Prostate gland (tissue), 2 donors: ENCODE measurements at regions not wholly inside any gene's neighbourhood (a gene's known extent, or its start where the extent isn't known, plus 50 kb on each side); places are given as distances from the start of the nearest gene placed in this dataset.

ENCODE experiments used
- DNase-seq: peaks from one replicate; pipeline ENCODE4 v3.0.0-alpha.2; 2019; ENCODE audit warnings: low spot score
- H3K27ac ChIP-seq, 2 donors: fragments of 200-600 bp; sonication (generic); 2 replicates each; pipeline ENCODE4 v1.5.1; 2017 to 2019
- H3K27me3 ChIP-seq: fragments of 200-600 bp; sonication (generic); replicated peaks from 2 replicates; pipeline ENCODE4 v1.5.1; 2019; ENCODE audit not compliant: insufficient read depth
- H3K36me3 ChIP-seq, 2 donors: fragments of 200-600 bp; sonication (generic); 1 replicate in 1 of 2; 2 replicates in 1 of 2; pipeline versions ENCODE4 v1.5.1 to v1.8.1; 2017 to 2019
- H3K4me1 ChIP-seq: fragments of 200-600 bp; sonication (generic); replicated peaks from 2 replicates; pipeline ENCODE4 v1.5.1; 2019
- H3K4me3 ChIP-seq, 2 donors: fragments of 200-600 bp; sonication (generic); 2 replicates each; pipeline ENCODE4 v1.5.1; 2017 to 2019
- H3K9me3 ChIP-seq: fragments of 200-600 bp; sonication (generic); 2 replicates; pipeline ENCODE4 v1.5.1; 2017
- CTCF ChIP-seq, 4 experiments: fragments of 200-600 bp in 2 of 4; fragments of 450-650 bp in 2 of 4; sonication (generic) in 2 of 4; IDR thresholded peaks; 1 replicate in 3 of 4; 2 replicates in 1 of 4; pipeline ENCODE4 v1.5.1; 2016 to 2019; ENCODE audit warnings: antibody characterized with exemption in 4 of 4, mild to moderate bottlenecking in 2 of 4, moderate library complexity in 2 of 4
- POLR2A ChIP-seq: fragments of 450-650 bp; IDR thresholded peaks from one replicate; pipeline ENCODE4 v1.6.1; 2016; ENCODE audit warnings: antibody characterized with exemption, mild to moderate bottlenecking
- POLR2AphosphoS5 ChIP-seq: sonication (generic); formaldehyde crosslinking; IDR thresholded peaks from one replicate; pipeline ENCODE4 v1.6.1; 2017; ENCODE audit warnings: antibody characterized with exemption
- WGBS: methylation state at CpG from one replicate; pipeline ENCODE4 v1.1.5; 2018; 5-methylcytosine and 5-hydroxymethylcytosine counted together
- intact Hi-C: fragments of 100-400 bp; cut with DNase I; formaldehyde crosslinking; loops from one replicate; pipeline ENCODE4 v1.14.2; 2022

- TF ChIP-seq POLR2A: no peak
- no peak for TF ChIP-seq CTCF (IDR thresholded peaks at IDR 0.05)
- TF ChIP-seq POLR2AphosphoS5: no peak
- no peaks in the 10 kb centered on the region for H3K4me1 ChIP-seq
- no peak for DNase-seq
- intact Hi-C loops: no loop called here
- H3K36me3 ChIP-seq: no peaks in the 10 kb centered on the region
- H3K9me3 ChIP-seq: no peaks in the 10 kb centered on the region
- no peak overlapping the region for H3K4me3 ChIP-seq
- 20% methylated on average over 3 of the region's 3 CpGs for WGBS
- H3K27me3 ChIP-seq: no peaks in the 10 kb centered on the region
- H3K27ac ChIP-seq: peak overlapping the region; percentile 17 to 32
Measured at GRCh38 chr4:124940387-124940786, 227.9 kb upstream of the ANKRD50 start.

GRCh38 chr4:124939908-124940307 is 227.4 kb upstream of the ANKRD50 start:
- intact Hi-C loops: no loop called here
- Histone ChIP-seq H3K4me1 (no peaks in the 10 kb centered on the region), H3K27me3 (no peaks in the 10 kb centered on the region), H3K9me3 (no peaks in the 10 kb centered on the region), H3K36me3 (no peaks in the 10 kb centered on the region), H3K27ac (peak overlapping the region; percentile 17 to 32), H3K4me3 (no peak overlapping the region)
- no peak for DNase-seq
- TF ChIP-seq POLR2AphosphoS5 (no peak), CTCF (IDR thresholded peaks at IDR 0.05) (no peak), POLR2A (no peak)
- 22% methylated on average over 1 of the region's 1 CpG for WGBS

GRCh38 chr4:124938836-124939235 is 226.3 kb upstream of the ANKRD50 start:
- intact Hi-C loops: no loop called here
- Histone ChIP-seq H3K4me1 (no peaks in the 10 kb centered on the region), H3K4me3 (no peak overlapping the region), H3K36me3 (no peaks in the 10 kb centered on the region), H3K27ac (no peak overlapping the region), H3K27me3 (no peaks in the 10 kb centered on the region), H3K9me3 (no peaks in the 10 kb centered on the region)
- 94% methylated on average over 1 of the region's 1 CpG for WGBS
- TF ChIP-seq CTCF (IDR thresholded peaks at IDR 0.05): no peak
- TF ChIP-seq POLR2AphosphoS5: no peak
- no peak for TF ChIP-seq POLR2A
- DNase-seq: no peak

- TF ChIP-seq POLR2A (no peak), POLR2AphosphoS5 (no peak), CTCF (IDR thresholded peaks at IDR 0.05) (no peak)
- no peaks in the 10 kb centered on the region for H3K4me1 ChIP-seq
- no peak for DNase-seq
- H3K27me3 ChIP-seq: no peaks in the 10 kb centered on the region
- no peak overlapping the region for H3K4me3 ChIP-seq
- intact Hi-C loops: no loop called here
- H3K9me3 ChIP-seq: no peaks in the 10 kb centered on the region
- no peak overlapping the region for H3K27ac ChIP-seq
- 66% methylated on average over 5 of the region's 5 CpGs for WGBS
- H3K36me3 ChIP-seq: no peaks in the 10 kb centered on the region
Measured at GRCh38 chr4:124937993-124938392, 225.5 kb upstream of the ANKRD50 start.

GRCh38 chr4:124936427-124936826 is 223.9 kb upstream of the ANKRD50 start:
- Histone ChIP-seq H3K4me3 (no peak overlapping the region), H3K36me3 (no peaks in the 10 kb centered on the region), H3K9me3 (no peaks in the 10 kb centered on the region), H3K27me3 (no peaks in the 10 kb centered on the region), H3K27ac (no peak overlapping the region), H3K4me1 (no peaks in the 10 kb centered on the region)
- WGBS: 10% methylated on average over 4 of the region's 4 CpGs
- no peak for DNase-seq
- intact Hi-C loops: no loop called here
- TF ChIP-seq POLR2A (no peak), CTCF (IDR thresholded peaks at IDR 0.05) (no peak), POLR2AphosphoS5 (no peak)
